Small intestine (tissue), 7 donors: ENCODE measurements at regions not wholly inside any gene's neighbourhood (a gene's known extent, or its start where the extent isn't known, plus 50 kb on each side); places are given as distances from the start of the nearest gene placed in this dataset.
"Not testable (repeated sequence)": the region's sequence is repeated elsewhere in the genome, so short reads cannot be mapped to it uniquely, and the experiment has no call there.

ENCODE experiments used
- DNase-seq, 2 donors: peaks; one replicate each; pipeline versions ENCODE4 v3.0.0 to v3.0.0-alpha.2; 2013
- FAIRE-seq: peaks from 2 replicates; lab custom pipeline; 2012; peaks lifted over from hg19 to GRCh38; lab: Jason Lieb, UNC
- H3K27ac ChIP-seq, 3 donors: one replicate each; pipeline ENCODE4 v1.5.1; 2013; ENCODE audit warnings: low read length in 2 of 3, mild to moderate bottlenecking in 2 of 3, control low read depth in 1 of 3, inconsistent platforms in 1 of 3, low read depth in 1 of 3, moderate library complexity in 1 of 3
- H3K27me3 ChIP-seq, 3 donors: one replicate each; pipeline ENCODE4 v1.6.1; 2013; ENCODE audit warnings: low read length in 3 of 3, inconsistent platforms in 1 of 3; ENCODE audit not compliant: control insufficient read depth in 3 of 3, insufficient read depth in 3 of 3
- H3K36me3 ChIP-seq, 3 donors: one replicate each; pipeline ENCODE4 v1.6.1; 2013; ENCODE audit warnings: low read length in 3 of 3, inconsistent platforms in 1 of 3, low read depth in 1 of 3, mild to moderate bottlenecking in 1 of 3, moderate library complexity in 1 of 3; ENCODE audit not compliant: control insufficient read depth in 3 of 3, insufficient read depth in 2 of 3
- H3K4me1 ChIP-seq, 3 donors: one replicate each; pipeline ENCODE4 v1.6.1; 2013; ENCODE audit warnings: low read length in 2 of 3, inconsistent platforms in 1 of 3, low read depth in 1 of 3, mild to moderate bottlenecking in 1 of 3, moderate library complexity in 1 of 3; ENCODE audit not compliant: control insufficient read depth in 3 of 3, insufficient read depth in 2 of 3
- H3K4me3 ChIP-seq, 3 donors: one replicate each; pipeline ENCODE4 v1.5.1; 2013; ENCODE audit warnings: low read length in 3 of 3, control low read depth in 1 of 3, inconsistent platforms in 1 of 3, low read depth in 1 of 3, mild to moderate bottlenecking in 1 of 3, moderate library complexity in 1 of 3
- H3K9me3 ChIP-seq, 2 donors: one replicate each; pipeline ENCODE4 v1.6.1; 2013; ENCODE audit warnings: low read depth in 1 of 2, low read length in 1 of 2; ENCODE audit not compliant: control insufficient read depth in 2 of 2, insufficient read depth in 1 of 2
- WGBS, 3 donors: extraction: QIAGEN DNeasy Blood & Tissue Kit; methylation state at CpG; one replicate each; pipeline ENCODE4 v1.1.7; 2013; 5-methylcytosine and 5-hydroxymethylcytosine counted together
- donor health status: healthy with polysubstance abuse.
- donor health status: control.
- donor health status: control.
- donor health status: Bipolar disorder and iron deficiency.
- donor health status: healthy.

DNA sequence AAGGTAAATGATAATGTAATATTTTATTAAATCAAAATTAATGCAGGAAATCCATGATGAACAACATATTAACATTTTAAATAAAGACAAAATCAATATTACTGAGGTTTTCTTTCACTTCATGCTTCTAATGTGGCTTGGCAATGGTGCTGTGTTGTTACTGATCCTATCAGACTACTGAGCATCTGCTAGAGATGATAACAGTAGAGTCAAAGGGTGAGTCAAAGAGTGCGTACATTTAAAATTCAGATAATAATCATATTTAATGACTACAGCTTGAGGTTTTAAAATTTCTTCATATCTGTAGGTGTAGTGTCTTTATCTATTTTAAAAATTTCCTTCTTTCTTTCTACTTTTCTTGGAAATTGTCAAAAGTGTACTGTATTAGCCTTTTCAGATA, 1628.1 kb upstream of the DEFB115 start:
- not testable (repeated sequence) for H3K4me3 ChIP-seq, DNase-seq, H3K27me3 ChIP-seq, H3K9me3 ChIP-seq, H3K36me3 ChIP-seq, H3K27ac ChIP-seq, FAIRE-seq, H3K4me1 ChIP-seq
- WGBS, 3 donors: 44 to 94% (median 85%) methylated on average over 1 of the region's 1 CpG
